ENCODE measurements at regions not wholly inside any gene's neighbourhood (a gene's known extent, or its start where the extent isn't known, plus 50 kb on each side); places are given as distances from the start of the nearest gene placed in this dataset.

GRCh38 chr5:73306741-73307275, 133.8 kb downstream of the TMEM174 start:
- H3K14ac ChIP-seq (ENCODE audit: insufficient read depth, low read length) = no peak overlapping the region
- peaks cover 37% of the 10 kb centered on the region for H3K27me3 ChIP-seq (ENCODE audit: insufficient read depth, low read length)
- H2BK12ac ChIP-seq (ENCODE audit: insufficient read length, low read depth, low read length) = no peak overlapping the region
- no peak overlapping the region for H2BK15ac ChIP-seq (ENCODE audit: low read depth, low read length)
- H4K5ac ChIP-seq (ENCODE audit: insufficient read length, low read depth, low read length) = no peak overlapping the region
- H3K9me3 Mint-ChIP-seq = no peaks in the 10 kb centered on the region; a peak in 1 of 5 replicates
- no peaks in the 10 kb centered on the region for H4K20me1 ChIP-seq (ENCODE audit: control insufficient read depth, insufficient read depth, insufficient read length)
- H4K8ac ChIP-seq (replicated peaks; ENCODE audit: insufficient read length, low read depth, low read length) = no peak overlapping the region
- no peak overlapping the region for H3K4ac ChIP-seq (ENCODE audit: low read depth, low read length)
- peaks cover 10% of the 10 kb centered on the region for H3K23me2 ChIP-seq (ENCODE audit: insufficient read length, low read depth, low read length, poor library complexity, severe bottlenecking)
- H2AFZ ChIP-seq (ENCODE audit: low read length) = no peak overlapping the region
- H2BK120ac ChIP-seq (ENCODE audit: low read depth, low read length, poor library complexity, severe bottlenecking) = no peak overlapping the region
- H3K4me1 ChIP-seq (ENCODE audit: insufficient read depth, low read length) = no peaks in the 10 kb centered on the region; the same call in 1 of the 2 replicates
- H2BK20ac ChIP-seq (ENCODE audit: low read depth, low read length, poor library complexity, severe bottlenecking) = no peak overlapping the region
- no peaks in the 10 kb centered on the region for H3K9me3 ChIP-seq (ENCODE audit: control insufficient read depth, low read depth, low read length)
- H3K4me1 Mint-ChIP-seq = peaks cover 7 to 13% of the 10 kb centered on the region in 2 experiments
- no peak overlapping the region for H2AK5ac ChIP-seq (ENCODE audit: insufficient read length, low read length)
- no peak overlapping the region for H3K4me2 ChIP-seq (ENCODE audit: insufficient read depth, insufficient read length, low read length)
- no peak overlapping the region for H3K27ac ChIP-seq (ENCODE audit: insufficient read length, low read depth, low read length)
- H3K27ac Mint-ChIP-seq = no peak overlapping the region
- H3K23ac ChIP-seq (ENCODE audit: insufficient read length, low read depth, low read length) = no peak overlapping the region
- H2BK5ac ChIP-seq (ENCODE audit: insufficient read length, low read length) = no peak overlapping the region
- H4K91ac ChIP-seq (ENCODE audit: insufficient read length, low read depth, low read length) = no peak overlapping the region
- H3T11ph ChIP-seq (ENCODE audit: low read length) = no peak overlapping the region
- H3K18ac ChIP-seq (ENCODE audit: insufficient read length, low read depth, low read length) = no peak overlapping the region
- DNase-seq = no peak
- no peaks in the 10 kb centered on the region for H3K79me1 ChIP-seq (ENCODE audit: insufficient read depth, low read depth, low read length, poor library complexity, severe bottlenecking)
- WGBS (ENCODE audit: extremely low coverage, insufficient read length, low lambda C conversion rate) = no CpG with 5 or more reads among the region's 7 CpGs
- H3K56ac ChIP-seq (ENCODE audit: insufficient read length, low read depth, low read length) = no peak overlapping the region
- peaks cover 98% of the 10 kb centered on the region for H3K27me3 Mint-ChIP-seq (ENCODE audit: low read depth)
- no peaks in the 10 kb centered on the region for H3K79me2 ChIP-seq (ENCODE audit: insufficient read depth, low read length)
- no peak for TF ChIP-seq CTCF (conservative IDR thresholded peaks at IDR 0.05)
- no peak overlapping the region for H3K9ac ChIP-seq (ENCODE audit: extremely low read depth, insufficient read length, low read length)
- no peaks in the 10 kb centered on the region for H3K36me3 Mint-ChIP-seq (ENCODE audit: insufficient read depth in 1 of 3, low read depth in 3 of 3)
- H3K4me3 Mint-ChIP-seq = no peak overlapping the region

Measured in H9 (cell line).